Body of pancreas (tissue), 4 donors: ENCODE measurements at regions not wholly inside any gene's neighbourhood (a gene's known extent, or its start where the extent isn't known, plus 50 kb on each side); places are given as distances from the start of the nearest gene placed in this dataset.

Source experiments
- ATAC-seq: fragments of 150-250 bp; one replicate; pipeline ENCODE4 v1.9.1; 2016
- DNase-seq, 4 donors: peaks; one replicate each; pipeline ENCODE4 v3.0.0-alpha.2; 2019
- H3K27ac ChIP-seq, 4 donors: fragments of 200-600 bp; sonication (generic); 1 replicate in 3 of 4; 2 replicates in 1 of 4; pipeline versions ENCODE4 v1.5.1 to v1.6.1; 2016 to 2019; ENCODE audit warnings: mild to moderate bottlenecking in 1 of 4, mixed read lengths in 1 of 4, moderate library complexity in 1 of 4
- H3K27me3 ChIP-seq, 2 donors: fragments of 200-600 bp; sonication (generic); one replicate each; pipeline ENCODE4 v1.6.0; 2016; ENCODE audit warnings: mild to moderate bottlenecking in 1 of 2
- H3K36me3 ChIP-seq, 2 donors: fragments of 200-600 bp; sonication (generic); replicated peaks in 1 of 2; 2 replicates each; pipeline ENCODE4 v1.5.1; 2016; ENCODE audit warnings: low read depth in 2 of 2; ENCODE audit not compliant: insufficient read depth in 1 of 2
- H3K4me1 ChIP-seq: fragments of 200-600 bp; sonication (generic); one replicate; pipeline ENCODE4 v1.6.0; 2016
- H3K4me3 ChIP-seq, 2 donors: fragments of 200-600 bp; sonication (generic); 1 replicate in 1 of 2; 2 replicates in 1 of 2; pipeline ENCODE4 v1.5.1; 2016 to 2019
- H3K9me3 ChIP-seq, 3 donors: fragments of 200-600 bp; sonication (generic); 1 replicate in 2 of 3; 2 replicates in 1 of 3; pipeline ENCODE4 v1.5.1; 2016
- POLR2A ChIP-seq, 3 donors: fragments of 450-650 bp; IDR thresholded peaks; one replicate each; pipeline ENCODE4 v1.6.1; 2016; ENCODE audit warnings: antibody characterized with exemption in 3 of 3, mild to moderate bottlenecking in 2 of 3
- WGBS, 2 donors: methylation state at CpG; one replicate each; pipeline ENCODE4 v1.1.5; 2017; 5-methylcytosine and 5-hydroxymethylcytosine counted together
- intact Hi-C: fragments of 100-400 bp; cut with DNase I; formaldehyde crosslinking; loops from one replicate; pipeline ENCODE4 v1.15.1; 2023
- TF ChIP-seq, protein P1 (sequence below), 7 experiments: fragments of 450-650 bp in 4 of 7; fragments of 200-600 bp in 3 of 7; sonication (generic) in 3 of 7; IDR thresholded peaks; one replicate each; pipeline ENCODE4 v1.5.1; 2016 to 2019; ENCODE audit warnings: antibody characterized with exemption in 7 of 7

DNA sequence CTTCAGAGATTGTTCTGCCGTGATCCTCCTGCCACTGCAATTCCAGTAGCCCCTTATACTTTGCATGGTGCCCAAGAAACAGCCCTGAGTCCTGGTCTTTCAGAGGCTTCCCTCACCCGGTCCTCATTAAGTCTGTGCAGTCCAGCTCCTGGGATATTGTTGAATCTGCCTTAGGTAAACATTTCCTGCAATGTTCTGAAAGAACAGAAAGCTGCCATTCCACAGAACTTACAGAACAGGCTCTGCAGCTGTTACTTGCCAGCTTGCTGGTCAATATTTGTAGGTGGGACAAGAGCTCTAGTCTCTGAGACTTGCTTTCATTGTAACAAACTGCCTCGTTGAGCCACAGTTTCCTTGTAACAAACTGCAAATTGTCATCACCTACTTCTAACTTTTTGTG is 115.0 kb upstream of the KIF5B start:
- intact Hi-C loops: no loop called here
- Histone ChIP-seq H3K4me3 (no peak overlapping the region), H3K36me3 (no peaks in the 10 kb centered on the region), H3K4me1 (peaks cover 38% of the 10 kb centered on the region), H3K27me3 (no peaks in the 10 kb centered on the region), H3K9me3 (no peaks in the 10 kb centered on the region), H3K27ac (peak overlapping the region; percentile 50 to 81 (median 76))
- TF ChIP-seq, protein P1, sequence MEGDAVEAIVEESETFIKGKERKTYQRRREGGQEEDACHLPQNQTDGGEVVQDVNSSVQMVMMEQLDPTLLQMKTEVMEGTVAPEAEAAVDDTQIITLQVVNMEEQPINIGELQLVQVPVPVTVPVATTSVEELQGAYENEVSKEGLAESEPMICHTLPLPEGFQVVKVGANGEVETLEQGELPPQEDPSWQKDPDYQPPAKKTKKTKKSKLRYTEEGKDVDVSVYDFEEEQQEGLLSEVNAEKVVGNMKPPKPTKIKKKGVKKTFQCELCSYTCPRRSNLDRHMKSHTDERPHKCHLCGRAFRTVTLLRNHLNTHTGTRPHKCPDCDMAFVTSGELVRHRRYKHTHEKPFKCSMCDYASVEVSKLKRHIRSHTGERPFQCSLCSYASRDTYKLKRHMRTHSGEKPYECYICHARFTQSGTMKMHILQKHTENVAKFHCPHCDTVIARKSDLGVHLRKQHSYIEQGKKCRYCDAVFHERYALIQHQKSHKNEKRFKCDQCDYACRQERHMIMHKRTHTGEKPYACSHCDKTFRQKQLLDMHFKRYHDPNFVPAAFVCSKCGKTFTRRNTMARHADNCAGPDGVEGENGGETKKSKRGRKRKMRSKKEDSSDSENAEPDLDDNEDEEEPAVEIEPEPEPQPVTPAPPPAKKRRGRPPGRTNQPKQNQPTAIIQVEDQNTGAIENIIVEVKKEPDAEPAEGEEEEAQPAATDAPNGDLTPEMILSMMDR (IDR thresholded peaks at IDR 0.05): no peak
- TF ChIP-seq POLR2A (IDR thresholded peaks at IDR 0.05): peak in 1 of 3 donors; percentile 26
- 8 to 10% methylated on average over 2 to 3 of the region's 3 CpGs for WGBS, 2 donors
- DNase-seq (peak; percentile 83 to 89 (median 86)), ATAC-seq (peak; percentile 94)

DNA sequence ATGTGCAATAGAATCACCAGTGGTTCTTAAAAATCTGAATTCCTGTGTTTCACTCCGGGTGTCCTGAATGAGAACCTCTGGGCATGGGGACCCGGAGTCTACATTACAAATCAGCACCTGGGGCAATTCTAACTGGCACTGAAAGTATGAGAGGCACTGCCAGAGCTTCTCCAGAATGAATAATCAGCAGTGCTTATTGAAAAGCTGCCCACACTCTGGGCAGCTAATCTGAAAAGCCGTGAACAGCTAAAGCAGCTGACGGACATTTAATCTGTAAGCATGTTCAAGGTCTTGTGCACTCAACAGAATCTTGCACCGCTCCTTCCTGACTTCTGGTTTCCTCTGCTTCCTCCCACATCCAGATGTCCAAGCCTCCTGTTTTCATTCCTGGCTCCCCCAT is 113.3 kb upstream of the KIF5B start:
- Histone ChIP-seq H3K36me3 (no peaks in the 10 kb centered on the region), H3K4me3 (no peak overlapping the region), H3K27ac (peak overlapping the region in 3 of 4 donors; percentile 76 to 81 (median 77)), H3K27me3 (no peaks in the 10 kb centered on the region), H3K4me1 (peaks cover 38% of the 10 kb centered on the region), H3K9me3 (no peaks in the 10 kb centered on the region)
- ATAC-seq (peak; percentile 62), DNase-seq (peak; percentile 51 to 75 (median 62))
- TF ChIP-seq, protein P1 (IDR thresholded peaks at IDR 0.05): peak in 1 of 7 experiments; percentile 1
- no peak for TF ChIP-seq POLR2A (IDR thresholded peaks at IDR 0.05)
- 5 to 9% methylated on average over 4 to 5 of the region's 5 CpGs for whole genome bisulfite sequencing, 2 donors
- intact Hi-C loops: no loop called here

DNA sequence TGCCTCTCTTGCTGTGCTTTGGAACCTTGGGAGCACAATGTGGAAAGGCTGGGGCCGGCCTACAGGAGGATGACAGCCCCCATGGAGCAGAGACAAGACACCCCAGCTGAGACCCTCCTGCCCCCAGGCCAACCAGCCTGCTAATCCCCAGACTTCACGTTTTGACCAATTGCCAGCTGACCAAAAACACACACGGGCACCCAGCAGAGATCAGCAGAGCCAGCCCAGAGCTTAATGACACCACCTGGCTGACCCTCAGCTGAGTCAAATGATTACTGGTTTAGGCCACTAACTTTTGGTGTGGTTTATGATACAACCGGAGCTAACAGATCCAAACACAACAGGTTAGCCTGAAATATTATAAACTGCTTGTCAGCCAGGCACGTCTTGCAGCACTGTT is 111.2 kb upstream of the KIF5B start:
- TF ChIP-seq, protein P1 (IDR thresholded peaks at IDR 0.05): no peak
- no peak for TF ChIP-seq POLR2A (IDR thresholded peaks at IDR 0.05)
- Histone ChIP-seq H3K4me1 (peaks cover 37% of the 10 kb centered on the region), H3K36me3 (no peaks in the 10 kb centered on the region), H3K27ac (no peak overlapping the region), H3K27me3 (no peaks in the 10 kb centered on the region), H3K4me3 (no peak overlapping the region), H3K9me3 (no peaks in the 10 kb centered on the region)
- ATAC-seq (no peak), DNase-seq (no peak)
- intact Hi-C loops: no loop called here
- WGBS, 2 donors: 72% methylated on average over 4 to 5 of the region's 5 CpGs

DNA sequence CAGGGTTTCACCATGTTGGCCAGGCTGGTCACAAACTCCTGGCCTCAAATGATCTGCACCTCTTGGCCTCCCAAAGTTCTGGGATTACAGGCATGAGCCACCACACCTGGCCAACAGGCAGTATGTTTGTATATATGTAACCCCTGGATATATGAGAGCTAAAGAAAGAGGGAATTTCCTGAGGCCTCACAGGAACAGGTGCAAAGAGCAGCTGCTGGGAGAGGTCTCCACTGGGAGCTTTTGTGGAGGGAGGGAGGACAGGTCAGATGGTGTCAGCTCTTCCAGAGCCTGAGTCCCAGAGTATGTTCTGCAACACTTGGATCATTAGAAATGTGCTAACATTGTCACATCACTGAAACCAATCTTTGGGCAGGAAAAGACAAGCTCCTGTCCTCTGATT is 110.1 kb upstream of the KIF5B start:
- no peaks in the 10 kb centered on the region for H3K9me3 ChIP-seq
- H3K4me3 ChIP-seq: no peak overlapping the region
- H3K27ac ChIP-seq: no peak overlapping the region
- intact Hi-C loops: no loop called here
- ATAC-seq: no peak
- no peaks in the 10 kb centered on the region for H3K27me3 ChIP-seq
- no peak for DNase-seq
- no peaks in the 10 kb centered on the region for H3K36me3 ChIP-seq
- H3K4me1 ChIP-seq: peaks cover 26% of the 10 kb centered on the region
- no peak for TF ChIP-seq POLR2A (IDR thresholded peaks at IDR 0.05)
- TF ChIP-seq, protein P1 (IDR thresholded peaks at IDR 0.05): no peak

DNA sequence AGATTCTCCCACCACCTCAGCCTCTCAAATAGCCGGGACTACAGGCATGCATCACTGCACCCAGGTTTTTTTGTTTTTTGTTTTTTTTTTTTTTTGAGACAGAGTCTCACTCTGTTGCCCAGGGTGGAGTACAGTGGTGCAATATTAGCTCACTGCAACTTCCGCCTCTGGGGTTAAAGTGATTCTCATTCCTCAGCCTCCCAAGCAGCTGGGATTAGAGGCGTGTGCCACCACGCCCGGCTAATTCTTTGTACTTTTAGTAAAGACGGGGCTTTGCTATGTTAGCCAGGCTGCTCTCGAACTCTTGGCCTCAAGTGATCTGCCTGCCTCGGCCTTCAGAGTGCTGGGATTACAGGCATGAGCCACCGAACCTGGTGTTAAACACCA is 107.5 kb upstream of the KIF5B start:
- Histone ChIP-seq H3K36me3 (no peaks in the 10 kb centered on the region), H3K9me3 (no peaks in the 10 kb centered on the region), H3K4me3 (no peak overlapping the region), H3K4me1 (peaks cover 1% of the 10 kb centered on the region), H3K27me3 (no peaks in the 10 kb centered on the region), H3K27ac (no peak overlapping the region)
- intact Hi-C loops: no loop called here
- TF ChIP-seq, protein P1 (IDR thresholded peaks at IDR 0.05): no peak
- TF ChIP-seq POLR2A (IDR thresholded peaks at IDR 0.05): no peak
- ATAC-seq (no peak), DNase-seq (no peak)
- 79% methylated on average over 7 to 9 of the region's 9 CpGs for WGBS, 2 donors
